HEK293T (cell line): ENCODE measurements at regions not wholly inside any gene's neighbourhood (a gene's known extent, or its start where the extent isn't known, plus 50 kb on each side); places are given as distances from the start of the nearest gene placed in this dataset.

Experiments
- CTCF ChIA-PET: fragments of 350-600 bp; formaldehyde crosslinking; extraction: SDS; loops from one replicate; lab custom pipeline; 2021; ENCODE audit warnings: antibody characterized with exemption, inconsistent platforms; lab: Yijun Ruan, JAX
- POLR2A ChIA-PET: fragments of 350-600 bp; formaldehyde crosslinking; extraction: SDS; loops from one replicate; lab custom pipeline; 2020; ENCODE audit warnings: antibody characterized with exemption, inconsistent platforms; lab: Yijun Ruan, JAX
- DNase-seq: peaks from one replicate; pipeline ENCODE4 v3.0.0; 2012; ENCODE audit warnings: mixed read lengths; ENCODE audit errors: extremely low spot score
- ARNT ChIP-seq: fragments of 450-650 bp; IDR thresholded peaks from 2 replicates; pipeline ENCODE4 v1.6.1; 2017; ENCODE audit warnings: mild to moderate bottlenecking
- BHLHE40 ChIP-seq: fragments of 450-650 bp; IDR thresholded peaks from 2 replicates; pipeline ENCODE4 v1.6.1; 2016; ENCODE audit warnings: mild to moderate bottlenecking, moderate library complexity, borderline replicate concordance
- CTBP1 ChIP-seq: fragments of 450-650 bp; IDR thresholded peaks from 2 replicates; pipeline ENCODE4 v1.6.1; 2016; ENCODE audit warnings: borderline replicate concordance
- ELF4 ChIP-seq: fragments of 450-650 bp; IDR thresholded peaks from 2 replicates; pipeline ENCODE4 v1.6.1; 2017; ENCODE audit warnings: antibody characterized with exemption
- FOXA1 ChIP-seq: fragments of 450-650 bp; IDR thresholded peaks from 2 replicates; pipeline ENCODE4 v1.6.1; 2016; ENCODE audit warnings: mild to moderate bottlenecking
- FOXK2 ChIP-seq: fragments of 450-650 bp; IDR thresholded peaks from 2 replicates; pipeline ENCODE4 v1.6.1; 2016; ENCODE audit warnings: mild to moderate bottlenecking
- FOXM1 ChIP-seq: fragments of 450-650 bp; IDR thresholded peaks from 2 replicates; pipeline ENCODE4 v1.6.1; 2017; ENCODE audit warnings: mild to moderate bottlenecking, borderline replicate concordance
- HDGF ChIP-seq: fragments of 450-650 bp; IDR thresholded peaks from 2 replicates; pipeline ENCODE4 v1.6.1; 2017; ENCODE audit warnings: antibody characterized with exemption, borderline replicate concordance
- L3MBTL2 ChIP-seq: fragments of 450-650 bp; conservative IDR thresholded peaks from 2 replicates; pipeline ENCODE4 v1.6.1; 2016; ENCODE audit warnings: mild to moderate bottlenecking
- LEF1 ChIP-seq: fragments of 450-650 bp; IDR thresholded peaks from 2 replicates; pipeline ENCODE4 v1.6.1; 2017; ENCODE audit warnings: mild to moderate bottlenecking, borderline replicate concordance
- NFRKB ChIP-seq: fragments of 450-650 bp; IDR thresholded peaks from 2 replicates; pipeline ENCODE4 v1.6.1; 2016; ENCODE audit warnings: mild to moderate bottlenecking, moderate library complexity
- PKNOX1 ChIP-seq: fragments of 450-650 bp; IDR thresholded peaks from 2 replicates; pipeline ENCODE4 v1.6.1; 2016
- SP1 ChIP-seq: fragments of 450-650 bp; IDR thresholded peaks from 2 replicates; pipeline ENCODE4 v1.6.1; 2017
- SUZ12 ChIP-seq: fragments of 450-650 bp; IDR thresholded peaks from 2 replicates; pipeline ENCODE4 v1.6.1; 2016; ENCODE audit warnings: mild to moderate bottlenecking
- TARDBP ChIP-seq: fragments of 450-650 bp; IDR thresholded peaks from 2 replicates; pipeline ENCODE4 v1.6.1; 2016
- ZNF384 ChIP-seq: fragments of 450-650 bp; IDR thresholded peaks from 2 replicates; pipeline ENCODE4 v1.6.1; 2016

- ChIA-PET POLR2A (no interaction called here), CTCF (interaction anchor here (1.7 kb wide), 1 partner anchor 104 kb away, joined by 5 read pairs; no protein-coding TSS in a partner anchor)
- TF ChIP-seq ARNT (no peak), TARDBP (no peak), FOXA1 (no peak), ZNF384 (no peak), SUZ12 (no peak), CTBP1 (no peak), PKNOX1 (no peak)
- no peak for DNase-seq
These were observed 121.4 kb upstream of the TMCC3 start for GRCh38 chr12:94771741-94772140.

- ChIA-PET CTCF (interaction anchor here (1.7 kb wide), 1 partner anchor 104 kb away, joined by 5 read pairs; no protein-coding TSS in a partner anchor), POLR2A (no interaction called here)
- no peak for DNase-seq
- no peak for TF ChIP-seq SP1
- TF ChIP-seq FOXM1: no peak
- TF ChIP-seq CTBP1: no peak
- TF ChIP-seq ZNF384: no peak
- TF ChIP-seq PKNOX1: no peak
- TF ChIP-seq FOXA1: no peak
These were observed 120.8 kb upstream of the TMCC3 start for GRCh38 chr12:94771199-94771598.

GRCh38 chr12:94770791-94771190 lies 120.4 kb upstream of the TMCC3 start:
- TF ChIP-seq L3MBTL2: no peak
- TF ChIP-seq CTBP1: no peak
- TF ChIP-seq NFRKB: no peak
- no peak for TF ChIP-seq BHLHE40
- no peak for TF ChIP-seq SP1
- TF ChIP-seq ZNF384: no peak
- TF ChIP-seq FOXA1: no peak
- no peak for TF ChIP-seq LEF1
- no peak for TF ChIP-seq TARDBP
- no peak for DNase-seq
- CTCF ChIA-PET: interaction anchor here (1.7 kb wide), 1 partner anchor 105 kb away, joined by 5 read pairs; no protein-coding TSS in a partner anchor
- POLR2A ChIA-PET: no interaction called here

- ChIA-PET POLR2A (no interaction called here), CTCF (interaction anchor here (0.9 to 1.2 kb wide), 2 partner anchors 14 to 105 kb away, joined by 3 to 5 read pairs; no protein-coding TSS in a partner anchor)
- TF ChIP-seq LEF1 (no peak), FOXK2 (no peak), BHLHE40 (no peak), HDGF (no peak), FOXA1 (no peak), ZNF384 (no peak), ELF4 (no peak), PKNOX1 (no peak), L3MBTL2 (no peak), FOXM1 (no peak)
- DNase-seq: no peak
These were observed 119.7 kb upstream of the TMCC3 start for GRCh38 chr12:94769776-94770759.

- POLR2A ChIA-PET: no interaction called here
- no peak for DNase-seq
- CTCF ChIA-PET: interaction anchor here (1.2 kb wide), 1 partner anchor 106 kb away, joined by 5 read pairs; no protein-coding TSS in a partner anchor
- no peak for TF ChIP-seq L3MBTL2
- no peak for TF ChIP-seq ZNF384
- TF ChIP-seq PKNOX1: no peak
- TF ChIP-seq SP1: no peak
- TF ChIP-seq FOXK2: no peak
- no peak for TF ChIP-seq LEF1
- TF ChIP-seq FOXM1: no peak
- TF ChIP-seq ARNT: no peak
- no peak for TF ChIP-seq ELF4
- no peak for TF ChIP-seq CTBP1
These were observed 118.7 kb upstream of the TMCC3 start for GRCh38 chr12:94769047-94769420.
